ENCODE measurements at regions not wholly inside any gene's neighbourhood (a gene's known extent, or its start where the extent isn't known, plus 50 kb on each side); places are given as distances from the start of the nearest gene placed in this dataset.
"Not testable (repeated sequence)": the region's sequence is repeated elsewhere in the genome, so short reads cannot be mapped to it uniquely, and the experiment has no call there.

- Histone ChIP-seq H3K9me3 (replicated peaks in 1 of 3) (peaks cover 0 to 7% (median 0%) of the 10 kb centered on the region in 3 donors), H3K27me3 (no peaks in the 10 kb centered on the region), H3K4me1 (replicated peaks in 1 of 2) (no peaks in the 10 kb centered on the region), H3K27ac (no peak overlapping the region), H3K36me3 (replicated peaks in 1 of 2) (no peaks in the 10 kb centered on the region), H3K4me3 (no peak overlapping the region)
- intact Hi-C loops (cut with DNase I), result no loop called here
- WGBS, 4 donors, result 72 to 93% (median 85%) methylated on average over 5 of the region's 5 CpGs
- no peak for DNase-seq
- TF ChIP-seq CTCF (IDR thresholded peaks at IDR 0.05) (no peak), POLR2A (IDR thresholded peaks at IDR 0.05) (no peak)
Measured at GRCh38 chr16:22712471-22712870, 101.5 kb upstream of the HS3ST2 start.

DNA sequence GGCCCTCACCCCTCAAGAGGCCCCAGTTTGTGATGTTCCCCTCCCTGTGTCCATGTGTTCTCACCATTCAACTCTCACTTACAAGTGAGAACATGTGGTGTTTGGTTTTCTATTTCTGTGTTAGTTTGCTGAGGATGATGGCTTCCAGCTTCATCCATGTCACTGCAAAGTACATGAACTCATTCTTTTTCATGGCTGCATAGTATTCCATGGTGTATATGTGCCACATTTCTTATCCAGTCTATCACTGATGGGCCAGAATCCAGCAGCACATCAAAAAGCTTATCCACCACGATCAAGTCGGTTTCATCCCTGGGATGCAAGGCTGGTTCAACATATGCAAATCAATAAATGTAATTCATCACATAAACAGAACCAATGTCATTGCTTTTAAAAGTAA lies 95.4 kb upstream of the HS3ST2 start:
- H3K27me3 ChIP-seq; H3K4me3 ChIP-seq; H3K27ac ChIP-seq; H3K4me1 ChIP-seq (replicated peaks in 1 of 2); intact Hi-C loops (cut with DNase I); H3K36me3 ChIP-seq (replicated peaks in 1 of 2); DNase-seq; H3K9me3 ChIP-seq (replicated peaks in 1 of 3): not testable (repeated sequence)
- WGBS, 4 donors, result 62 to 68% (median 65%) methylated on average over 2 of the region's 2 CpGs

DNA sequence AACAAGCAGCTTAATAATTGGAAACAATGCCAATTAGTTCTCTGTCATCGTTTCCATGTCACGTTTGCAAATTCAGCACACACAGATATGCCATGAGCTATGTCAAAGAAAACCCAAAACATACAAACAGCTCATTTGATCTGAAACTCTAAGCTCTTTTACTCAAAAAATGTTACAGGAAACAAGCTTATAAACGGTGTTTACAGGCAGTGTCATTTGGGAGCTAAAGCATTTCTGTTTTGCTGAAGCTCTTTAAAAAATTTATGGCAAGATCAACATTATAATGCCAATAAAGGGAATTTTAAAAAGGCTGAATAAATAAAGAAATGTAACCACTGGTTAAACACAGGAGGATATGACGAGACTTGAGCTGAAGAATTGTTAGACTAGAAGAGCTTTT lies 94.0 kb upstream of the HS3ST2 start:
- DNase-seq, result no peak
- intact Hi-C loops (cut with DNase I), result no loop called here
- H3K27ac ChIP-seq, result no peak overlapping the region
- H3K27me3 ChIP-seq, result no peaks in the 10 kb centered on the region
- no peaks in the 10 kb centered on the region for H3K9me3 ChIP-seq (replicated peaks in 1 of 3)
- no peaks in the 10 kb centered on the region for H3K4me1 ChIP-seq (replicated peaks in 1 of 2)
- no peak overlapping the region for H3K4me3 ChIP-seq
- no peaks in the 10 kb centered on the region for H3K36me3 ChIP-seq (replicated peaks in 1 of 2)
- WGBS, 4 donors, result 49 to 62% (median 54%) methylated on average over 4 of the region's 4 CpGs
- TF ChIP-seq CTCF (IDR thresholded peaks at IDR 0.05), result no peak
- no peak for TF ChIP-seq POLR2A (IDR thresholded peaks at IDR 0.05)

- H3K27me3 ChIP-seq, result no peaks in the 10 kb centered on the region
- H3K27ac ChIP-seq, result no peak overlapping the region
- DNase-seq, result no peak
- no peak overlapping the region for H3K4me3 ChIP-seq
- no peaks in the 10 kb centered on the region for H3K9me3 ChIP-seq (replicated peaks in 1 of 3)
- WGBS, 4 donors, result 57 to 71% (median 63%) methylated on average over 8 of the region's 8 CpGs
- no peaks in the 10 kb centered on the region for H3K4me1 ChIP-seq (replicated peaks in 1 of 2)
- TF ChIP-seq POLR2A (IDR thresholded peaks at IDR 0.05), result no peak
- TF ChIP-seq CTCF (IDR thresholded peaks at IDR 0.05), result no peak
- H3K36me3 ChIP-seq (replicated peaks in 1 of 2), result no peaks in the 10 kb centered on the region
- intact Hi-C loops (cut with DNase I), result no loop called here
Measured at GRCh38 chr16:22721511-22722100, 92.4 kb upstream of the HS3ST2 start.

DNA sequence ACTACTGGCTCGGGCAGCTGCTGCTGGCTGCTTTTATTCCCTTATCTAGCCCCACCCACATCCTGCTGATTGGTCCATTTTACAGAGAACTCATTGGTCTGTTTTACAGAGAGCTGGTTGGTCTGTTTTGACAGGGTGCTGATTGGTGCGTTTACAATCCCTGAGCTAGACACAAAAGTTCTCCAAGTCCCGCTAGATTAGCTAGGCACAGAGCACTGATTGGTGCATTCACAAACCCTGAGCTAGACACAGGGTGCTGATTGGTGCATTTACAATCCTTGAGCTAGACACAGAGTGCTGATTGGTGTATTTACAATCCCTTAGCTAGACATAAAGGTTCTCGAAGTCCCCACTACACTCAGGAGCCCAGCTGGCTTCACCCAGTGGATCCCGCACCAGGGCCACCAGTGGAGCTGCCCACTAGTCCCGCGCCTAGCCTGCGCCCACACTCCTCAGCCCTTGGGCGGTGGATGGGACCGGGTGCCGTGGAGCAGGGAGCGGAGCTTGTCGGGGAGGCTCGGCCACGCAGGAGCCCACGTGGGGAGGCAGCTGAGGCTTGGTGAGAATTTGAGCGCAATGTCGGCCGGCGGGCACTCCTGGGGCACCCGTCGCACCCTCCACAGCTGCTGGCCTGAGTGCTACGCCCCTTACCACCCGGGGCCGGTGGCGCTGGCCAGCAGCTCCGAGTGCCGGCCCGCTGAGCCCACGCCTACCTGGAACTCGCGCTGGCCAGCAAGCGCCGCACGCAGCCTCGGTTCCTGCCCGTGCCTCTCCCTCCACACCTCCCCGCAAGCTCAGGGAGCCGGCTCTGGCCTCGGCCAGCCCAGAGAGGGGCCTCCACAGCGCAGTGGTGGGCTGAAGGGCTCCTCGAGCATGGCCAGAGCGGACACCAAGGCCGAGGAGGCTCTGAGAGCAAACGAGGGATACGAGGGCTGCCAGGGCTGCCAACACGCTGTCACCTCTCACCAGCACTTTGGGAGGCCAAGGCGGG lies 91.1 kb upstream of the HS3ST2 start:
- H3K4me1 ChIP-seq (replicated peaks in 1 of 2); H3K4me3 ChIP-seq; DNase-seq; H3K36me3 ChIP-seq (replicated peaks in 1 of 2); H3K27me3 ChIP-seq; intact Hi-C loops (cut with DNase I); H3K9me3 ChIP-seq (replicated peaks in 1 of 3); H3K27ac ChIP-seq: not testable (repeated sequence)
- whole genome bisulfite sequencing, 4 donors, result 84 to 92% (median 85%) methylated on average over 8 to 48 of the region's 48 CpGs
